Islet of Langerhans (tissue), 1 donor: ENCODE measurements at regions not wholly inside any gene's neighbourhood (a gene's known extent, or its start where the extent isn't known, plus 50 kb on each side); places are given as distances from the start of the nearest gene placed in this dataset.
A peak's percentile ranks its signal among the peaks of the same experiment; 100 is the strongest.

Experiments used
- FAIRE-seq: peaks from one replicate; lab custom pipeline; 2011; peaks lifted over from hg19 to GRCh38; lab: Jason Lieb, UNC

GRCh38 chr2:14910654-14911053 lies 278.1 kb downstream of the LRATD1 start:
- no peak for FAIRE-seq

- FAIRE-seq = no peak
Measured at GRCh38 chr2:14915983-14916382, 283.5 kb downstream of the LRATD1 start.

- no peak for FAIRE-seq
Measured at GRCh38 chr2:14923820-14924580, 291.5 kb downstream of the LRATD1 start.

- FAIRE-seq = no peak
Measured at GRCh38 chr2:14925471-14925870, 293.0 kb downstream of the LRATD1 start.

- FAIRE-seq = no peak
Measured at GRCh38 chr2:14927021-14927564, 294.6 kb downstream of the LRATD1 start.

- FAIRE-seq = no peak
Measured at GRCh38 chr2:14928056-14928455, 295.5 kb downstream of the LRATD1 start.

- FAIRE-seq = no peak
Measured at GRCh38 chr2:14930441-14930840, 297.9 kb downstream of the LRATD1 start.

- no peak for FAIRE-seq
Measured at GRCh38 chr2:14932285-14932684, 299.8 kb downstream of the LRATD1 start.

GRCh38 chr2:14933753-14934152 lies 301.2 kb downstream of the LRATD1 start:
- peak; percentile 51 for FAIRE-seq

GRCh38 chr2:14936426-14936825 lies 303.9 kb downstream of the LRATD1 start:
- FAIRE-seq = no peak

GRCh38 chr2:14937336-14937735 lies 304.8 kb downstream of the LRATD1 start:
- no peak for FAIRE-seq

GRCh38 chr2:14941151-14941631 lies 308.7 kb downstream of the LRATD1 start:
- no peak for FAIRE-seq

- no peak for FAIRE-seq
Measured at GRCh38 chr2:14942987-14943386, 310.5 kb downstream of the LRATD1 start.

GRCh38 chr2:14944562-14945346 lies 312.2 kb downstream of the LRATD1 start:
- no peak for FAIRE-seq

- FAIRE-seq = no peak
Measured at GRCh38 chr2:14951569-14952285, 319.2 kb downstream of the LRATD1 start.

- no peak for FAIRE-seq
Measured at GRCh38 chr2:14952400-14952963, 320.0 kb downstream of the LRATD1 start.

- FAIRE-seq = no peak
Measured at GRCh38 chr2:14960686-14961324, 328.3 kb downstream of the LRATD1 start.

- no peak for FAIRE-seq
Measured at GRCh38 chr2:14967729-14968128, 335.2 kb downstream of the LRATD1 start.

- no peak for FAIRE-seq
Measured at GRCh38 chr2:14975381-14975780, 342.9 kb downstream of the LRATD1 start.

GRCh38 chr2:14977021-14977420 lies 344.5 kb downstream of the LRATD1 start:
- FAIRE-seq = no peak

GRCh38 chr2:14978845-14979244 lies 346.3 kb downstream of the LRATD1 start:
- no peak for FAIRE-seq

- FAIRE-seq = no peak
Measured at GRCh38 chr2:14982790-14983189, 350.3 kb downstream of the LRATD1 start.
